Left forelimb (tissue), 1 donor: ENCODE measurements at regions not wholly inside any gene's neighbourhood (a gene's known extent, or its start where the extent isn't known, plus 50 kb on each side); places are given as distances from the start of the nearest gene placed in this dataset.
"Not testable (repeated sequence)": the region's sequence is repeated elsewhere in the genome, so short reads cannot be mapped to it uniquely, and the experiment has no call there.

Source experiments
- DNase-seq: peaks from one replicate; pipeline ENCODE4 v3.0.0-alpha.2; 2018; ENCODE audit warnings: low spot score

- DNase-seq = no peak
Measured at GRCh38 chr17:51387986-51388385, 127.6 kb downstream of the UTP18 start.

DNA sequence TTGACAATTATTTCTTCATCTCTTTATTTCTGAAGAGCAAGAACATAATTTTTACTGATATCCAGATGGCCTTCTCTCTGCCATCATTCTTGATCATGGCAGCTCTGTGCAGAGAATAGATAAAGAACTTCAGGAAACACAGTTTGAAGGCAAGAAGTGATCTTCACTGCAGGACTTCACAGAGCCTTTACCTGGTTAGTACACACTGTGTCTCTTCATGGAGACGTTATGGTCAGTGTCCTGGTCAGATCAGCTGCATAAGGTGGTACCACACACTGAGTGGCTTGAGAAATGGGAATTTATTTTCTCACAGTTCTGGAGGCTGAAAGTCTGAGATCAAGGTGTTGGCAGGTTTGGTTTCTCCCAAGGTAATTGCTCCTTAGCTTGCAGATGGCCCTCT lies 129.5 kb downstream of the UTP18 start:
- DNase-seq = no peak

GRCh38 chr17:51391982-51392654 lies 131.8 kb downstream of the UTP18 start:
- DNase-seq = no peak

GRCh38 chr17:51395621-51396020 lies 135.3 kb downstream of the UTP18 start:
- no peak for DNase-seq

GRCh38 chr17:51397361-51398127 lies 137.2 kb downstream of the UTP18 start:
- DNase-seq = no peak

- DNase-seq = no peak
Measured at GRCh38 chr17:51398128-51398525, 137.8 kb downstream of the UTP18 start.

GRCh38 chr17:51398687-51399086 lies 138.3 kb downstream of the UTP18 start:
- no peak for DNase-seq

GRCh38 chr17:51401279-51401678 lies 140.9 kb downstream of the UTP18 start:
- DNase-seq = no peak

GRCh38 chr17:51402899-51403298 lies 142.6 kb downstream of the UTP18 start:
- no peak for DNase-seq

DNA sequence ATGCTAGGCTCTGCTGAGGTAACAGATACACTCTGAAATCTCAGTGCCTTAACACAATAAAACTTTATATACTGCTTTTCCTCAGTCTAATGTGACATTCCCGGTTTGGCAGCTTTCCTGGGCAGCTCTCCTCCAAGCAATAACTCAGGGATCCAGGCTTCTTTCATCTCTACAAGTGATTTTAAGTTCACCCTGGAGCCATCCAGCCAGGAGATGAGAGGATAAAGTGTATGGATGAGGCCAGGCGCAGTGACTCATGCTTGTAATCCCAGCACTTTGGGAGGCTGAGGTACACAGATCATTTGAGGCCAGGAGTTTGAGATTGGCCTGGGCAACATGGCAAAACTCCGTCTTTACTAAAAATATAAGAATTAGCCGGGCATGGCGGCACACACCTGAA lies 147.2 kb downstream of the UTP18 start:
- no peak for DNase-seq

- DNase-seq = no peak
Measured at GRCh38 chr17:51419476-51419875, 159.1 kb downstream of the UTP18 start.

- DNase-seq = no peak
Measured at GRCh38 chr17:51421525-51421924, 161.2 kb downstream of the UTP18 start.

- no peak for DNase-seq
Measured at GRCh38 chr17:51422634-51423033, 162.3 kb downstream of the UTP18 start.

DNA sequence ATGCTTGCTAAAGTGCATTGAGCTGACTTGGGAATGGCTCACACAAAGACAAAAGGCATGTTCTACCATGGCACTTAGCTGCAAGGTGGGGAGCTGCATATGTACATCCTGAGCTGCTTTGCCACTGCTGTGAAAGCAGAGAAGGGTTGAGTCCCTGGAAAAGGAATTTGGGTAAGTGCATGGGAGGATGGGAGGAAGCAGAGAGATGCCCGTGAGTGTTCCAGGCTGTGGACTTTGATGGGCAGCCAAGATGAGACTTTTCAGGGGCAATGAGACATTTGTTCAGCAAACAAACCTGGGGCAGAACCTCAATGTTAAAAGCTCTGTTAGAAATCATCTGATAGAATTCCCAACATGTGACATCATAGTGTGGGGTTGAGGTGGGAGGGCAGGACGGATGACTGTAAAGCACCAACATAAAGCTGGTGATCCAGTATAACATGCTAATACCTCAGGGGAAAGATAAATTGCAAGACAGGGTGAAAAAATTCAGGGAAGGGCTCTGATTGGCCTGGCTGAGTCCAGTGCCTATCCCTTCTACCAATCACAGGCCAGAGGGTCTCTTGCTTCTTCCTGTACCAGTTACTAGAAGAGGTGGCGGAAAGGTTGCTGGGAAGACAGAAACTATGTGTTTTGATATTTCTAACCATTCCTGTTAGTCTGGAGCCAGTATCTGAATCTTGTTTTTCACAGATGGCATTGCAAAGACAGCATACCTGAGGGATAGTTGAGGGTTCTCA lies 163.2 kb downstream of the UTP18 start:
- no peak for DNase-seq

DNA sequence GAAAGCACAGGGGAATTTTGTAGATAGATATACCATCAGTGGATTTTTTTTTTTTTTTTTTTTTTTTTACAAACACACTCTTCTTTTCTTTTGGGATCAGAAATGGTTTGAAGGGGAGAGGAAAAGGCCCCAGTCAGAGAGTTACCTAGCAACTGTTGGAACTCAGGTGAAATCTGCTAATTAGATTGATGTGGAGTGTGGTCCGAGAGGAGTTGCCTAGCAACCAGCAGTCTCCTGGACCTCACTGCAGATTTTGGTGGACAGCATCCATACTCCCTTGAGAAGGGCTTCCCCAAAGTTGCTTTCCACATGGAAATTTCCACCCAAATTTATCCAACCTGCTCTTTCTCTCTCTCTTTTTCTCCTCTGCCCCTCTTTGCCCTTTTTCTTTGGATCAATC lies 165.4 kb downstream of the UTP18 start:
- DNase-seq = no peak

GRCh38 chr17:51427323-51427811 lies 167.0 kb downstream of the UTP18 start:
- DNase-seq = no peak

DNA sequence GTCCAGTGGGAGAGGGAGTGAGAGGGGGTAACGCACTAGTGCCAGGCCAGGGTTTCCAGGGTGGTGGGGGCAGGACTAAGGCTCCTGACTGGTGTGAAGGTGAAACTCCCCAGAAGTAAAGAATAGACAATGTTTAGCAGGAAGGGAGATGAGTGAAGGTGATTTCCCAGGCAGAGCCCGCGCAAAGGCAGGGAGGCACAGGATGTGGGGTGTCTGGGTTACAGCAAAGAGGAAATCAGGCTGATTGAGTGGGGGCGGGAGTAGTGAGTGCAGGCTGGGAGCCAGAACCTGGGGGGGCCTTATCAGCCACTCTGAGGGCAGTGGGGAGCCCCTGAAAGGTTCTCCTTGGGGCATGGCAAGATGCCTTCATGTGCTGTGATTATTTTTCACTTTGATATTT lies 167.5 kb downstream of the UTP18 start:
- DNase-seq = no peak

DNA sequence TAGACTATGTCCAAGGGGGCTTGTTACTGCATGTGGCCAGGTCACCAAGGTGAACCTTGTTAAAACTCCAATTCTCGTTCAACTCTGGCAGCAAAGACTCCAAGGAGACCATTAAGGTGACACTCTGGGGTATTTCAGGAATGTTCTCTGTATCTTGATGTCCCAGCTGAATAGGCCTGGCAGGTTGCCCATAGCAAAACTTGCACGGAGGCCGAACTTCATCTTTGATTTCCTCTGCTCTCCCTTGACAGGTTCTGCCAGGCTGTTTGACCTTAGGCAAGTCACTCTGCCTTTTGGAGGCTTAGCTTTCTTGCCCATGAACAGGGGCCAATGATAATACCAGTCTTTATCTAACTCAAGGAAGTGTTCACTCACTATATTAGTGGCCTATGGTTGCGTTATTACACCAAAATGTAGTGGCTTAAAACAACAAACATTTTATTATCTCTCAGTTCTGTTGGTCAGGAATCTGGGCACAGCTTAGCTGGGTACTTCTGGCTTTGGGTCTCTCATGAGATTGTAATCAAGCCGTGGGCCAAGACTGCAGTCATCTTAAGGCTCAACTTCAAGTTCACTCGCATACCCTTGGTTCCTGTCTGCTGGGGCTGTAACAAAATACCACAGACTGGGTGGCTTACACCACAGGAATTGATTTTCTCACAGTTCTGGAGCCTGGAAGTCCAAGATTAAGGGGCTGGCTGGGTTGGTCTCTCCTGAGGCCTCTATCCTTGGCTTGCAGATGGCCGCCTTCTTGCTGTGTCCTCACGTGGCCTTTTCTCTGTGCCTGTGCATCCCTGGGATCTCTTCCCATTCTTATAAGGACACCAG lies 168.5 kb downstream of the UTP18 start:
- DNase-seq = no peak

GRCh38 chr17:51429938-51430337 lies 169.6 kb downstream of the UTP18 start:
- not testable (repeated sequence) for DNase-seq

DNA sequence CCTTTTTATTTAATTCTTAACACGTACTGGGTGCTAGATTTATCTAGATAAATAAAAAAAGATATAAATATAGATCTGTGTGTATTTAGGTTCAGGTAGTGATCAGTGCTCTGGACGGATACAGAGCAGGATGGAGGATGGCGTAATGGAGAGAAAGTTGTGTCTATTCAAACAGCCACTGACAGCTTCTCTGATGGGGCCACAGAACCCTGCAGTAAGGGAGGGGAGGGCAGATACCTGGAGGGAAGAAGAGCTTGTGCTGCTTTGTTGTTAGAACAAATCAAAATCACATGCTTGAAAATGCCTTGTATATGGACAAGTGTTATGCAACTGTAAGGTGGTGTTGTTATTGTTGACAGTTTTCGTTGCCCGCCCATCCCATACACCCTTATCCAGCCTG lies 170.2 kb downstream of the UTP18 start:
- DNase-seq = no peak

- no peak for DNase-seq
Measured at GRCh38 chr17:51434434-51435170, 174.3 kb downstream of the UTP18 start.
